ENCODE measurements at regions not wholly inside any gene's neighbourhood (a gene's known extent, or its start where the extent isn't known, plus 50 kb on each side); places are given as distances from the start of the nearest gene placed in this dataset.
"Not testable (repeated sequence)": the region's sequence is repeated elsewhere in the genome, so short reads cannot be mapped to it uniquely, and the experiment has no call there.

DNA sequence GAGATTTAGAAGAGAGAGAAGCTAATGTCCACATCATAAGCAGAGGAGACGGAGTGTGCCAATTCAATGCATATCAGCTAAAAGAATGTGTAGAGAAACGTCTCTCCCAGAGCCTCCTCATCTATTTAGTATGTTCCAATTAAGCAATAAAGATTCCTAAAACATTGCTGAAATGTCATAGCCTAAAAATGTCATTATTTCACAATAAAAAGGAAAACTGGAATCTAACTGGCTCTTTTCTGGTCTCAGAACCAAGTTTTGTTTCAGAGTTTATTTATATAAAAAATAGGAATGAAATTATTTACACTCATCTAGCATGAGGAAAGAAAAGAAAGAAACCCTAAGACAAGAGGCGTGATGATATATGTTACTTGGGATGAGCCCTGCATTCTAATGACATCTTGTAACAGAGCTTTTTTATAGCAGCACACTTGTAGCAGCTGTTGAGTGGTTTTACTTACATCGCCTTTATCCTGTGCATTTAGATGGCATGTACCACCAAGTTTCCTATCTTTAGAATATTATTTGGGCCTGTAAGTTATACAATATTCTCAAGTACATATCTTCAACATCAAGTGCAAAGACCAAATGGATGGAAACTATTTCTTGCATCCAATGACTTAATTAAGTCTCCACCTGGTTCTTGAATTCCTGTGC is 266.3 kb upstream of the PRKD1 start:
- ATAC-seq (no peak), DNase-seq (no peak)
- no peak overlapping the region for H3K4me3 Mint-ChIP-seq
- H3K9me3 ChIP-seq (ENCODE audit: control insufficient read depth, low read length, poor library complexity, severe bottlenecking), result no peaks in the 10 kb centered on the region
- H3K36me3 Mint-ChIP-seq (ENCODE audit: low read depth), result no peaks in the 10 kb centered on the region
- H3K27me3 Mint-ChIP-seq, result no peaks in the 10 kb centered on the region
- no peaks in the 10 kb centered on the region for H3K4me1 Mint-ChIP-seq
- H3K27ac Mint-ChIP-seq, result no peak overlapping the region

DNA sequence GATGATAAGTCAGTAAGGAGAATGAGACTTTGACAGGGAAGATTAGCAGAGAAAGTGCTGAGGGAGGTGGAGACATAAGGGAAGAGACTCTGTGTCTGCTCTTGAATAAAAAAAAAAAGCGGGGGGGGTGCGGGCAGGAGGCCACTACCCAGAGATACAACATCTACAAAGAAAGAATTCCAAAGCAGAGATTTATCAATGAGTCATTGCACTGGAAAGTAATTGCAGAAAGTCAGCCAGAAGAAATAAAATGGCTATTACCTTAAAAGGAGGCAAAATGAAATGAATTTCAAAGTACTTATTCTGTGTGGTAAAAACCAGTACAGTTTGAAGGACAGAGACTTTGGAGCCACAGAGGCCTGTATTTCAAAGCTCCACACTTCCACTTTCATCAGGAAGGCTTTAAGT is 267.1 kb upstream of the PRKD1 start:
- H3K27ac Mint-ChIP-seq, result no peak overlapping the region
- no peak overlapping the region for H3K4me3 Mint-ChIP-seq

GRCh38 chr14:30195941-30196340 is 268.3 kb upstream of the PRKD1 start:
- H3K27me3 Mint-ChIP-seq, result no peaks in the 10 kb centered on the region
- H3K4me1 Mint-ChIP-seq, result no peaks in the 10 kb centered on the region
- no peak overlapping the region for H3K4me3 Mint-ChIP-seq
- H3K9me3 ChIP-seq (ENCODE audit: control insufficient read depth, low read length, poor library complexity, severe bottlenecking), result no peaks in the 10 kb centered on the region
- H3K36me3 Mint-ChIP-seq (ENCODE audit: low read depth), result no peaks in the 10 kb centered on the region
- H3K27ac Mint-ChIP-seq, result no peak overlapping the region
- ATAC-seq, result no peak
- no peak for DNase-seq

More for the DNA sequence above, 267.1 kb upstream of the PRKD1 start:
- no peaks in the 10 kb centered on the region for H3K36me3 Mint-ChIP-seq (ENCODE audit: low read depth)
- DNase-seq, result no peak
- no peaks in the 10 kb centered on the region for H3K27me3 Mint-ChIP-seq
- H3K4me1 Mint-ChIP-seq, result no peaks in the 10 kb centered on the region
- ATAC-seq, result no peak
- no peaks in the 10 kb centered on the region for H3K9me3 ChIP-seq (ENCODE audit: control insufficient read depth, low read length, poor library complexity, severe bottlenecking)

GRCh38 chr14:30196861-30197260 is 269.2 kb upstream of the PRKD1 start:
- no peak for DNase-seq
- H3K27ac Mint-ChIP-seq, result no peak overlapping the region
- no peaks in the 10 kb centered on the region for H3K27me3 Mint-ChIP-seq
- H3K4me3 Mint-ChIP-seq, result no peak overlapping the region
- H3K36me3 Mint-ChIP-seq (ENCODE audit: low read depth), result no peaks in the 10 kb centered on the region
- no peaks in the 10 kb centered on the region for H3K9me3 ChIP-seq (ENCODE audit: control insufficient read depth, low read length, poor library complexity, severe bottlenecking)
- no peak for ATAC-seq
- no peaks in the 10 kb centered on the region for H3K4me1 Mint-ChIP-seq

GRCh38 chr14:30198720-30199119 is 271.1 kb upstream of the PRKD1 start:
- not testable (repeated sequence) for H3K27me3 Mint-ChIP-seq; DNase-seq; H3K36me3 Mint-ChIP-seq (ENCODE audit: low read depth); ATAC-seq; H3K9me3 ChIP-seq (ENCODE audit: control insufficient read depth, low read length, poor library complexity, severe bottlenecking); H3K4me3 Mint-ChIP-seq; H3K4me1 Mint-ChIP-seq; H3K27ac Mint-ChIP-seq

- no peaks in the 10 kb centered on the region for H3K4me1 Mint-ChIP-seq
- no peak overlapping the region for H3K27ac Mint-ChIP-seq
- no peaks in the 10 kb centered on the region for H3K27me3 Mint-ChIP-seq
- no peak for DNase-seq
- no peaks in the 10 kb centered on the region for H3K36me3 Mint-ChIP-seq (ENCODE audit: low read depth)
- H3K4me3 Mint-ChIP-seq, result no peak overlapping the region
- ATAC-seq, result no peak
- H3K9me3 ChIP-seq (ENCODE audit: control insufficient read depth, low read length, poor library complexity, severe bottlenecking), result no peaks in the 10 kb centered on the region
Measured at GRCh38 chr14:30204431-30204980, 276.9 kb upstream of the PRKD1 start.

DNA sequence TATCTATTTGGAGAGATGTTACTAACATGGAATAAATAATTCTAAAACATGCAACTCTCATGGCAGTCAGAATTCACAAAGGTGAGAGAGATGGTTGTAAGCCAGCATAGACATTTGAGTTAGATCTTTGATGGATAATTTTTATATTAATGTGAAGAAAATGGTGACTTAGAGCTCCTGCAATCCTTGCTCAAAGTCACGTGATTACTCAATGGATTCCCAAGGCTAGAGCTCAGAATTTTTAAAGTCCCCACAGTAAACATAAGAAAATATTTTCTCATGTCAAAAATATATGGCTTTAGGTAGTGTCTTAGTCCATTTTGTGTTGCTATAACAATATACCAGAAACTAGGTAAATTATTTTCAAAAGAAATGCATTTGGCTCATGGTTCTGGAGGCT is 281.5 kb upstream of the PRKD1 start:
- no peaks in the 10 kb centered on the region for H3K9me3 ChIP-seq (ENCODE audit: control insufficient read depth, low read length, poor library complexity, severe bottlenecking)
- Mint-ChIP-seq H3K27me3 (no peaks in the 10 kb centered on the region), H3K36me3 (ENCODE audit: low read depth) (no peaks in the 10 kb centered on the region), H3K4me3 (no peak overlapping the region), H3K4me1 (no peaks in the 10 kb centered on the region), H3K27ac (no peak overlapping the region)
- no peak for ATAC-seq
- no peak for DNase-seq

- DNase-seq (no peak), ATAC-seq (no peak)
- no peak overlapping the region for H3K27ac Mint-ChIP-seq
- H3K4me3 Mint-ChIP-seq, result no peak overlapping the region
- H3K36me3 Mint-ChIP-seq (ENCODE audit: low read depth), result no peaks in the 10 kb centered on the region
- no peaks in the 10 kb centered on the region for H3K9me3 ChIP-seq (ENCODE audit: control insufficient read depth, low read length, poor library complexity, severe bottlenecking)
- H3K27me3 Mint-ChIP-seq, result no peaks in the 10 kb centered on the region
- H3K4me1 Mint-ChIP-seq, result no peaks in the 10 kb centered on the region
Measured at GRCh38 chr14:30210630-30211029, 283.0 kb upstream of the PRKD1 start.

DNA sequence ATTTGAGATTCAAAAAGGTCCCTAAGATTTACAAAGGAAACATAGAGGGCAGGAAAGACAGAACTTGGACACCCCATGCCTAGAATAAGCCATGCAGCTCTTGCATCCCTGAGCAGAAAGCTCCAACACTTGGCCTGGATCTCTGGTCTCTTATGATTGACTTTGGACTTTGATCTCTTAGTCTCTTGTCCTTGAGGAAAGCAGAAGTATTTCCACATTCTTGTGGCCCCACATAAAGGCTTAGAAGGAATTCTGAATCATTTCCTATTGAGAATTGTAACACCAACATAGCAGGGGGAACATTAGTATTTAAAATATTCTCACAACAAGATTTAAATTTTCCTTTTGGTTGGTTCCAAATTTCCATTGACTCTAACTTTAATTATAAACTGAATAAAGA is 283.7 kb upstream of the PRKD1 start:
- no peak overlapping the region for H3K27ac Mint-ChIP-seq

GRCh38 chr14:30214014-30214413 is 286.4 kb upstream of the PRKD1 start:
- H3K9me3 ChIP-seq (ENCODE audit: control insufficient read depth, low read length, poor library complexity, severe bottlenecking), result no peaks in the 10 kb centered on the region
- Mint-ChIP-seq H3K4me1 (no peaks in the 10 kb centered on the region), H3K36me3 (ENCODE audit: low read depth) (no peaks in the 10 kb centered on the region), H3K27me3 (no peaks in the 10 kb centered on the region), H3K4me3 (no peak overlapping the region), H3K27ac (no peak overlapping the region)
- ATAC-seq (no peak), DNase-seq (no peak)

More for the DNA sequence above, 283.7 kb upstream of the PRKD1 start:
- Mint-ChIP-seq H3K4me3 (no peak overlapping the region), H3K27me3 (no peaks in the 10 kb centered on the region), H3K36me3 (ENCODE audit: low read depth) (no peaks in the 10 kb centered on the region), H3K4me1 (no peaks in the 10 kb centered on the region)
- no peak for ATAC-seq
- H3K9me3 ChIP-seq (ENCODE audit: control insufficient read depth, low read length, poor library complexity, severe bottlenecking), result no peaks in the 10 kb centered on the region
- DNase-seq, result no peak

DNA sequence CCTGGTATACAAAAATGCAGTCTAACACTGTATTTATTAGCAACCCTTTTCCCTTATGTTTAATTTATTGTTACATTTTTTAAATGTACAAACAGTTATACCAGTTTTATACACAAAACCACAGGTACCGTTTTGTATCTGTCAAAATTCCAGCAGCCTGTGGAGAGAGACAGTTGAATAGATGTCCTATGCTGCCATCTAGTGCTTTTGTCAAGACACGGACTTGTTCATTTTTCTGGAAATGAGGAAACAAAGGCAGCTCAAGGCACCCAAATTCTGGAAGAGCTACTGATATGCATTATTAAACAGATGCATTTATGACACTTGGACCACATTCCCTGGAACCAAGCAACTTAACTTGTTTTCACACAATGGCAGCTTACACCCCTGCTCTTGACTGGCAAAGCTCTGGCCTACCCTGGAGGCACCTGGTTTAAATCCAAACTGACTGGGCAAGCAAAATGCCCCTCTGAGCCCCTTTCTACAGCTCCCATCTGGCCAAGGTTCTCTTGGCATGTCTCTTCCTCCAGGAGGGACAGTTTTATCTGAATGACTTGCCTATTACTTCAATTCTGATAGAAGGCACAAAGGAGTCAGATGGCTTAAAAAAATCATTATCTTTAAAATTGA is 286.9 kb upstream of the PRKD1 start:
- Mint-ChIP-seq H3K36me3 (ENCODE audit: low read depth) (no peaks in the 10 kb centered on the region), H3K27ac (no peak overlapping the region), H3K27me3 (no peaks in the 10 kb centered on the region), H3K4me1 (no peaks in the 10 kb centered on the region), H3K4me3 (no peak overlapping the region)
- no peak for DNase-seq
- no peaks in the 10 kb centered on the region for H3K9me3 ChIP-seq (ENCODE audit: control insufficient read depth, low read length, poor library complexity, severe bottlenecking)
- ATAC-seq, result no peak

- Mint-ChIP-seq H3K27me3 (no peaks in the 10 kb centered on the region), H3K27ac (no peak overlapping the region), H3K4me3 (no peak overlapping the region), H3K36me3 (ENCODE audit: low read depth) (no peaks in the 10 kb centered on the region), H3K4me1 (no peaks in the 10 kb centered on the region)
- no peak for ATAC-seq
- no peaks in the 10 kb centered on the region for H3K9me3 ChIP-seq (ENCODE audit: control insufficient read depth, low read length, poor library complexity, severe bottlenecking)
- DNase-seq, result no peak
Measured at GRCh38 chr14:30218907-30219306, 291.3 kb upstream of the PRKD1 start.

DNA sequence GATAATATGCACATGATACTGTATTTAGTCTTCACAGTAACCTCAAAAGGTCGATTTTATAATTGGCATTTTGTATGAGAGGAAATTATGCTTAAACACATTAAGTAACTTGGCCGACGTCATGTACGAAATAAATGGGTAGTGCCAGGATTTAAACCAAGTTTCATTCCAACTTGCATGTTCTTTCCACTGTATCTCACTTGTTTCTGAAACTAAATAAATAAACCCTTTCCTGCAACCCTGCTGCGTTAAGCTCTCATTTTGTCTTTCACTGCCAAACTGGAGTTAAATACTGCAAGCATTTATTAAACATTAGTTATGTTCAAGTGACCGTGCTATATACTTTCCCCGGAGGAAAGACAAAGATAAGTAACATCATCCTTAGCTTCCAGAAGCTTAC is 293.9 kb upstream of the PRKD1 start:
- no peak overlapping the region for H3K4me3 Mint-ChIP-seq
- no peak for ATAC-seq
- H3K27me3 Mint-ChIP-seq, result no peaks in the 10 kb centered on the region
- no peaks in the 10 kb centered on the region for H3K36me3 Mint-ChIP-seq (ENCODE audit: low read depth)
- H3K27ac Mint-ChIP-seq, result no peak overlapping the region
- H3K9me3 ChIP-seq (ENCODE audit: control insufficient read depth, low read length, poor library complexity, severe bottlenecking), result no peaks in the 10 kb centered on the region
- no peaks in the 10 kb centered on the region for H3K4me1 Mint-ChIP-seq
- DNase-seq, result no peak

DNA sequence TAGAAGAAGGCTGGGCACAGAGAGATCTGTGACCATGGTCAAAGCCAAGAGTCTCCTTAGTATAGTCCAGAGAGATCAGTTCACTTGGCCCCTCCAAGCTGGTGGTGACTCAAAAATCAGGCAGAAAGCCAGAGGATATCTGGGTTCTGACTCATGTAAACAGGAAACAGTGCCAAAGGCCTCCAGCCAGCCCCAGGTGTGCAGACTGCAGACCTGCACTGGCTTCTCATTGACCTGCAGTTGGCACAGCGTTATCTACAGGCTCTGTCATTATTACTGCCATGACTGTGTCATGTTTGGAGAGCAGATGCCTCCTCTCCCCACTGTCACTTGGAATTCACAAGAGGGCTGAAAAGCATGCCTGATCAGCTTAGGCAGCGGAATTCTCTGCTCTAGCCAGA is 295.7 kb upstream of the PRKD1 start:
- no peaks in the 10 kb centered on the region for H3K9me3 ChIP-seq (ENCODE audit: control insufficient read depth, low read length, poor library complexity, severe bottlenecking)
- H3K36me3 Mint-ChIP-seq (ENCODE audit: low read depth), result no peaks in the 10 kb centered on the region
- no peak overlapping the region for H3K4me3 Mint-ChIP-seq
- no peaks in the 10 kb centered on the region for H3K27me3 Mint-ChIP-seq
- H3K27ac Mint-ChIP-seq, result no peak overlapping the region
- no peak for ATAC-seq
- H3K4me1 Mint-ChIP-seq, result no peaks in the 10 kb centered on the region
- DNase-seq, result no peak
